ENCODE measurements at regions not wholly inside any gene's neighbourhood (a gene's known extent, or its start where the extent isn't known, plus 50 kb on each side); places are given as distances from the start of the nearest gene placed in this dataset.

DNA sequence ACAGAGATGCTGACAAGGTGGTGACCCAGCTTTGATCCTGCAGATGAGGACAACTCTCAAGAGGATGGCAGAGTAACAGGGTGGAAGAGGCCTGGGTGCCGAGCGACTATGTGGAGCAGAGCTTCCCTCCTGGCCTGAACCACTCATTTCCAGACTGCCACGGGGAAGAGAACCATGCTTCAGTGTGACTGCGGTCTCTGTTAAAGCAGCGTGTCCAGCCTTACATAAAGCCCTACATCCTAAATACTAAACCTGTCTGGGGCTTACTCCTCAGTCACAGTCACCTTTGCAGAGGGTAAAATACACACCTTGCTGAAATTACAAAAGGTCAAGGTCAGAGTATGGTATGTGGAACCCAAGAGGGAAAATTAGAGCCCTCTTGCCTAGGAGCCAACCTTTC is 312.9 kb downstream of the CDC5L start:
- in situ Hi-C loops (cut with HindIII; ENCODE audit: low sequenced_read_pairs) = no loop called here

DNA sequence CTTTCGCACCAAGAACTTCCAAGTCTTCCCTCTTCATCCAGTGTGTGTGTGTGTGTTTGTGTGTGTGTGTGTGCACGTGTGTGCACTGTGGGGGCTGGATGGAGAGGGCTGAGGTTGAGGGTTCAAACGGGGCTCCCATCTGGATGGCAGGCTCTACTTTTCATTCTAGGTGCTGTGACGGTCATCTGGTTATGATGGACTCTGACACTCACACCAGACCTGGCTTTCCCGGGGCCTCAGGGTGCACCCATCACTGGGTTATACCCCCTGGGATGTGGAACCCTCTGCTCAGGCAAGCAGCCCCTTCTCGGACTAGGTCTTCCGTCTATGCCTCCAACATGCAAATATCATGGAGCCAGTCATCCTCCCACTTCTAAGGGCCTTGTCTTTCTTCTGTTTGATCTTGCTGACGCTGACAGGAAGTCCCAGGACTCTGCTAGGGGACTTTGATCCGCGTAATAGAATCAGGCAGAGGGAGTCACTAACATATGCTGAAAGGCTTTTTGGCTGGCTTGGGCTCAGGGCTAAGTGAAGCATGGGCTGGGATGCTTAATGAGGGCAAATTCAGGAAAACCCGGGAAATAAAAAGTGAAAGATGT is 313.6 kb downstream of the CDC5L start:
- in situ Hi-C loops (cut with HindIII; ENCODE audit: low sequenced_read_pairs) = no loop called here

DNA sequence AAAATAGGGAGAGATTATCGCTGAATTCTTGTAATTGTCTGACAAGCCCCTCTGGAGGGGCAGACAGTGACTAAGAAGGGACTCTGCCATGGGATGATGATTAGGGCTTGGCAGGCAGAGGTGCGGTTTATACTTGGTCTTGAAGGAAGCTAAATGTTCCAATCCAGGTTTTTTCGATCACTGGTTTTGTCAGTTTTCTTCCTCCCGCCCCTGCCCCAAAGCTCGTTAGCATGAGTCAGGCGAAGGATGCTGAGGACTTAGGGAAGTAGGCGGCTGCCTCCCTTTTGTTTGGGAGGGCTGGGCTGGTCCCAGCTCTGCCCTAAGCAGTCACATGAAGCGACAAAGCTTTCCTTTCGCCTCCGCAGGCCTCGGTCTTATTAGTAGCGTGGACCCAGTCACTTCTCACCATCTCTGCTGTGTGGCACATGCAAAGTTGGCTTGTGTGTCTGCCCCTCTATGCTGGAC is 314.2 kb downstream of the CDC5L start:
- in situ Hi-C loops (cut with HindIII; ENCODE audit: low sequenced_read_pairs) = no loop called here

DNA sequence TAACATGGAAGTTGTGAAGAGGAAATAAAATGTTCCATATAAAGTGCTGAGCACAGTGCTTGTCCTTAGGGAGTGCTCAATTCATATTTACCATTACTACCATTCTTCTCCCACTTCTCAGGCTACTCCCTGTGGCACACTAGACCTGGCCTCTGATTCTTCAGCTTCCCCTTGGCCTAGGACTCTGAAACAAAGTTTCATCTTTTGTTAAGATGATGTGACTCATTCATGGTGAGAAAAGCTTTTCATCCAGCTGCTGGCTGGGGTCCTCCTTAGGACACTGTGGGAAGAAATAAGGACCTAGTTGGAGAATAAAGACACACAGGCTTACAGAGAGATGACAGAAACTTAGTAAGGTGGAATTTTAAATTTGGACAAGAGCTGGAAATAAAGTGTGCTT is 314.8 kb downstream of the CDC5L start:
- in situ Hi-C loops (cut with HindIII; ENCODE audit: low sequenced_read_pairs) = no loop called here

DNA sequence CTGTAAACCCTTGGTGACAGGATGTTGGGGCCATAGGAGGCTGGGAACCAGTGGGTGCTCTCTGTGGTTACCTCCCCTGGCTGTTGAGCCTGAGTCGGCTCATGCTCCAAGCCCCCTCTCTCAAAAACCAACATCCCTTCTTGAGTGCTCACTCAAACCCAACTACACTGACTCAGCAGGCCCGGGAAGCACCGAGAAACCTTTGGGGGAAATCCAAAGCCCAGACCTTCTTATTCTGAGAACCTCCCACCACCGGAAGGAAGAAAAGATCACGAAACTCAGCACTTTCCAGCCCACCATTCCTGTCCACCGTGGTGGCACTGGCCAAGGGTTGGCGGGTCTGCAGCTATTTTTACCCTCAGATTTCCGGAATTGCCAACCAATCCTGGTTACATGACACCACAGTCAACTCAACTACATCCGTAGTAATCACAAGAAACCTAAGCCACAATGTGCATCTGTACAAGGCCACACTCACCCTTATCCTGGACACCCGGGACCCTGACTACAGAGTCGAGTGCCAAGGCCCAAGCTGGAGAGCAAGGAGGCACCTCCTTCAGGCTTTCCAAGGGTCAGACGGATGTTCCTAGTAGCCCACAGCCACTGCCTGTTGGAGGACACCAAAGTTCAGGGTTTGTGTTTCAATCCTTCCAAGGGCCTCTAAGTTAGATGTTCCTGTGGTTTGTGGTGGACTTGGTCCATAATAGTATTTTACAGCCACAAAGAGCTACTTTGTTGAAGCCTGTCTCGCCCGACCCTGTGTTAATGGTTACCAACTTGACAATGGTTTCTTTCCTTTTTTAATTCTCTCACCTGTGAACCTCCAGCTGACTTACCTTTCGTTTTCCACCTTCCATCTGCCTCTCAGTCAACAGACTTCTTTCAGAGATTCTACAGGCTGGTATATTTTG is 317.0 kb downstream of the CDC5L start:
- in situ Hi-C loops (cut with HindIII; ENCODE audit: low sequenced_read_pairs) = no loop called here

DNA sequence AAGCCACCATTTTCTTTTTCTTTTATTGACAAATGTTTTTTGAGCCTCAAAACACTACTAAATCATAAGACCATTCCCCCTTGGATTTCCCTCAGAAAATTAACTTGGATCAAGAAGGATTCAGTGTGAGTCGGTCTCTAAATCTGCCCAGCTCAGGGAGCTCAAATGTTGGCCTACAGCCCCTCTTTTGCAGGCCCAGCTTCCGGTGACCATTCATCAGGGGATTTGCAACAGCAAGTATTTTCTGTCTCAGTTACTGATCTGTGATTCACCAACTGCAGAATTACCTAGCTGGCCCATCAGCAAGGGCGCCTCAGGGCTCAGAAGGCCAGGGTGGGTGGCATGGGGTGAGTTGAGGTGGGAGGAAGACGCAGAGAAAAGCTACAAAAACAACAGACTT is 318.1 kb downstream of the CDC5L start:
- in situ Hi-C loops (cut with HindIII; ENCODE audit: low sequenced_read_pairs) = no loop called here

DNA sequence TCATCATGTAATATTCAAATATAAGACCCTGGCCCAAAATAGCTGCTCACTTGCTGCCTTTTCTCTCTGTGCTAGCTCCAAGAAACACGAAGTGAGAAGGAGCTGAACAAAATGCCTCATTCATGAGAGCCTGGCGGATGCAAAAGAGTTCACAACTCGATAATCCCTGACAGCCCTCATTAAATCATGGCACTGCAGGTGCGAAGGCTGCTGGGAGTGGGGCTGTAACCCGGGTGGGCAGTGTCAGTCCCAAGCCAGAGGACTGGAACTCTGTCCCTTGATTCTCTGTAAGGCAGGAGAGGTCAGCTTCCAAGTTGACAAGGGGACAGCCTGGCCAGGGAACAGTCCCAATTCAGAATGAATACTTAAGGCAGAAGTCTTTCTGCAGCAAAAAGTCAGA is 318.5 kb downstream of the CDC5L start:
- in situ Hi-C loops (cut with HindIII; ENCODE audit: low sequenced_read_pairs) = no loop called here

DNA sequence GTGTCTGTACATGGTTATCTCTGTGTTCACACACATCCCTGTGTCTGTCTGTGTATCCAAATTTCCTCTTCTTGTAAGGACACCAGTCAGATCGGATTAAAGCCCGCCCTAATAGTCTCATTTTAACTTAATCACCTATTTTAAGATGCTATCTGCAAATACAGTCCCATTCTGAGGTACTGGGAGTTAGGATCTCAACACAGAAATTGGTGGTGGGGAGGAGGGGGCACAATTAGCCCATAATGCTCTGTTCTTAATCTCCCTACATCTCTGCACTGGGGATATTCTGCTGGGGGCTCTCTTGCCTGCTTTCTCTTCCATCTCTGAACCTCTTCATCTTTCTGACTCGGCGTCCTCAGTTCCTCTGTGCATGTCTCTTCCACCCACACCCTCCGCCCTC is 320.7 kb downstream of the CDC5L start:
- in situ Hi-C loops (cut with HindIII; ENCODE audit: low sequenced_read_pairs) = no loop called here

DNA sequence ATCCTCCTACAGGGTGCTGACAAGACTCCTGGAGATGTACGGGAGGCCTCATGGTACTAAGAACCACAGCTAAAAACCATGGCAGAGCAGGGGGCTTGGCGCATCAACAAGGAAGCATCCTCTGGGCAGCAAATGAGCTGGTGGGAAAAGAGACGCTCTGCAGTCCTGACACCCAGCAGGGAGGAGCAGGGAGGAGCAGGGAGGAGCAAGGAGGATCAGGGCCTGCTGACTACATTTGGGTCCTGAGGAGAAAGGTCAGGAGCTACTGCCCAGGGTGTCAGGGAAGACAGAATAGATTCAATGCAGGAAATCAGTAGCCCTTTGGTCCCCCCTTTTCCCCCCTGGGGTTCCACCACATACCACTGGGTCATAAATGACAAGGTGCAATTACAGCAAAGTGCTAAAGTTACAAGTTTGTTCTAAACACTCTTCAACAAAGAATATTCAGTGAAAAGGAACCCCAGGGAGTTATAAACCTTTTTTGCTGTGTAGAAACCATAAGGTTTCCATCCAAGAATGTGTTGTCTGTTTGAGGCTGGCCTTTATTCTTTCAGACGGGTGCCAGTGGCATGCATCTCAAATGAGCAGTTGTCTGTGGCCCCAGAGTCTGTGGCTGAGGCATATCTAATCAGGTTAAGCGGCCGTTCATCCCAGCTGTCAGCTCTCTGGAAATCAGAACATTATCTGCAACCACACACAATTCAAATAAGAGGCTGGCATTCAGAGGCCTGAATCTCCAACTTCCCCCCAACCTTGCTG is 325.0 kb downstream of the CDC5L start:
- in situ Hi-C loops (cut with HindIII; ENCODE audit: low sequenced_read_pairs) = no loop called here

DNA sequence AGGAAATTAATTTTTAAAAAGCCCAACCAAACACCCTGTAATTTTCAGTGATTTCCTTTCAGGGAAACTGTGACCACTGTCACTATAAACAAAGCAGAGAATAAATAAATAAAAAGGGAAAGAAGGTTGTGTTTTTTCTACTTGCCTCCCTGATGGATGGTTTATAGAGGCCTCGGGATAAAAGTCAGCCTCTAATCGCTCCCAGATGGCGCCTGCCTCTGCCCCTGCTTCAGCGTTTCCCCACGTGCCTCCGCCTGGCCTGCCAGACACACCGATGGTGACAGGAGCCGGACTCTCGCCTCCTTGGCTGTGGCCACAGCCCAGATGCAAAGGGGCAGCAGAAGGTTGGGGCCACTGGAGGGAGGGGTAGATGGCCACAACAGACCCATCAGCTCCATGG is 327.7 kb downstream of the CDC5L start:
- in situ Hi-C loops (cut with HindIII; ENCODE audit: low sequenced_read_pairs) = no loop called here

DNA sequence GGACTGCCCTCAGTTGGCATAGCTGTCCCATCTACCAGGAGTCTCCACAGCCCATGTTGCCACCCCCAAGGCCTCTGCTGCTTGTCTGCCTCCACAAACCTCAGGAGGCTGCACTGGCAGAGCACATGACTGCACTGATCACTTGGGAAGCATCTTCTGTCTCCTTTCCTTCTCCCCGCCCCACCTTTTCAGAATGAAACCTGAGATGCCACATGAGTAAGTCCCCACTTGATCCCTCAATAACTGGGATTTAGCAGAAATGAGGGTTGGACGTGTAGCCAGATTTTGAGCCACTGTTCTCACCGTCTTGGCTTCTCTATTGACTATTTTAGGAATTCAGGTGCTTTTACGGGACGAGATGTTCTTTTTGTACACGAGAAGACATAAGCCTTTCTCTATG is 328.4 kb downstream of the CDC5L start:
- in situ Hi-C loops (cut with HindIII; ENCODE audit: low sequenced_read_pairs) = no loop called here

DNA sequence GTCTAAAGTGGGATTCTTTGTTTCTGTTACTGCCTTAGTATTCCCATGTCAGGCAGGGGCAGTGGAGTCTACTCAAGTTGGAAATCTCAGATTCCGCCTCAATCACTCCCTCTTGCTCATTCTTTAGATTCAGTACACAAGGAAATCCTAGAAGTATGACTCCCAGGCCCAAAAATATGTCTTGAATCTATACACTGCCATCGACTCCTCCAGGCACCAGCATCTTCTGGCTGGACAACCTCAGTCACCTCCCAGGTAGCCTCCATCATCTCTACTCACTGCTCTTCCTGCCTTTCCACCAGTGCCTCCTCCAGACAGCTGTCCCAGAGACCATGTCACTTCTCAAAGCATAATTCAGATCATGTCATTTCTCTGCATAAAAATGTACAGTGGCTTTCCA is 329.9 kb downstream of the CDC5L start:
- in situ Hi-C loops (cut with HindIII; ENCODE audit: low sequenced_read_pairs) = no loop called here

DNA sequence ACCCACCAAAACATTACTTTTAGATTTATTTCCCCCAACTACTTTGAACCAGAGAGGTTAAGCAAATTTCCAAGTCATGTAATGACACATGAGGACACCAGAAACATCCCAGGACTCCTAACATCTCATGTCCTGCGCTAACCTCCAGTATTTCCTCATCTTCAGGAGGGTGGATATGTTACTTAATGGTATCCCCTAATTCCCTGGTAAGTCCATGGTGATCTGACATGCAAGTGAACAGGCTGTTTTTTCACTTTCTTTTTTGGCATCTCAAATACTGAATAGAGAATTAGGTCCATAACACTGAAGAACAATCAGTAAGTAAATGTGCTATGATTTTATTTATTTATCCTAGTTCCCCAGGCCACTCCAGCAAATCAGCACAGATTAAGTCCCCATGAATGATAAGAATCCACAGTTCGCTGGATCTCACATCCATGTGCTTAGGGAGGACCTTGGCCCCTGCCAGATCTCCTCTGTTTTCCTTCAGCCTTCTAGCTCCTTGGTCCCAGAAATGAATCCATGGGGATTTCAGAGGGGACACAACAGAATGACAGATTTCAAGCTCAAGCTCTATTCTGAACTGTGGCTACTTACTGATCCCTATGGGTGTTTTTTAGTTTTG is 334.6 kb downstream of the CDC5L start:
- in situ Hi-C loops (cut with HindIII; ENCODE audit: low sequenced_read_pairs) = loop anchor here (5.0 kb wide), 1 partner anchor 65 kb away; no protein-coding TSS in a partner anchor

DNA sequence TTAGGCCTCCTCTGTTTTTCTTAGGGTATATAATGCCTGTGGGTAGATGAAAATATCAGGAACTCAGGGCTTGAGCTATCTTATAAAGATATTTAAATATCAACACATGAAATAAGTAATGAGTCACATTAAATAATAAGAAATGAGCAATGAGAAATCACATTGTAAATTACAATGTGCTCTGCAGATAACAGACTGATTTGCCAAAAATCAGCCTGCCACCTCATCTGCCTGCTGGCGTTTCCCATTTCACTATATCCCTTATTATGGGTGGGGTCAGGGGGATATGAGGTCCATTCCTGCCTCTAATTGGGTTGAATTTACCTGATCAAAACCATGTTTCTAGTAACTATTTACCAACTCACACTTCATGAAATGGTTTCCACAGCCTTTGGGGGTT is 335.2 kb downstream of the CDC5L start:
- in situ Hi-C loops (cut with HindIII; ENCODE audit: low sequenced_read_pairs) = loop anchor here (5.0 kb wide), 1 partner anchor 65 kb away; no protein-coding TSS in a partner anchor

DNA sequence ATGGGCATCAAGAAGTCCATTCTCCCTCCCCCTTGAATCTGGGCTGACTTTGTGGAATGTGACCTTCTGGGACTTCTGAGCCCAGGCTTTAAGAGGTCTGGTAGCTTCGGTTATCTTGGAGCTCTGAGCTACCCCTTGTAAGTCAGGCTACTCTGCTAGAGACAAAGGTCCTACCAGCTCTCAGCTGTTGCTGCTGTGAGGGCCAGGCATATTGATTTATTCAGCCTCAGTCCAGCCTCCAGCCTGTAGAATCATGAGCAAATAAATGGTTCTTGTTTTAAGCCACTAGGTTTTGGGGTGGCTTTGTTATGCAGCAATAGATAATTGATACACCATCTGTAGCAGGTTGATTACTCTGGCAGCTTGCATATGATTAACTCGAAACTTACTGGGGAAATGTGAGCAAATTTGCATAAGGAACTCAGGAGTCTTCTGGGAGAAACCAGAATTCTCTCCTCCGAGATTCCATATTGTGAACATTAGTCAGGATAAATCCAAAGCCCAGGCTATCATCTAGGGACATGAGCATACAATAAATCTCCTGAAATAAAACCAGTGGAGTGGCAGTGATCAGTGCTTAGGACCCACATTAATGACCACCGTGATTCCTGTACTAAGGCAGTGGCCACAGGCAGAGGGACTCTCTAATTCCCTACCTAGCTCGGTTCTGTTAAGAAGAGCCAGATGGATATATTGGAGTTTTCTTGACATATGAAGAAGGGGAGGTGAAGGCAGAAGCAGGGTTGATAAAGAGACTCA is 336.1 kb downstream of the CDC5L start:
- in situ Hi-C loops (cut with HindIII; ENCODE audit: low sequenced_read_pairs) = loop anchor here (5.0 kb wide), 1 partner anchor 66 kb away; no protein-coding TSS in a partner anchor

DNA sequence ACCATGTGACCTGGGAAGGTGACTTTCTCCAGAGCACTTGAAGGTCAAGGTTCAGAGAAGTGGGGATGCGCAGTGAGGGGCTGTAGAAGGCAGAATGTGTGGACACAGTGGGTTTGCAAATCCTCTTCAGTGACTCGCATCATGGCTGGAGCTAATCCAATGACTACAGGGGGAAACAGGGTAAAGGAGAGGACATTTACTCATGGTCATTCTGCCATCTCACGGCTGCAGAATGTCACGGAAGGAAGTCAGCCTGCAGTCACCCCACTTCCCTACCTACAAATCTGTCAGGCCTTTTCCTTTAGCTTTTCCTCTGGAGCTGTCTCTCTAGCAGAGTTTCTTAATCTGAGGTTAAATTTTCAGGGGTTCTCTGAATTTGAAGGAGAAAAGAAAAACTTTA is 337.6 kb downstream of the CDC5L start:
- in situ Hi-C loops (cut with HindIII; ENCODE audit: low sequenced_read_pairs) = no loop called here

DNA sequence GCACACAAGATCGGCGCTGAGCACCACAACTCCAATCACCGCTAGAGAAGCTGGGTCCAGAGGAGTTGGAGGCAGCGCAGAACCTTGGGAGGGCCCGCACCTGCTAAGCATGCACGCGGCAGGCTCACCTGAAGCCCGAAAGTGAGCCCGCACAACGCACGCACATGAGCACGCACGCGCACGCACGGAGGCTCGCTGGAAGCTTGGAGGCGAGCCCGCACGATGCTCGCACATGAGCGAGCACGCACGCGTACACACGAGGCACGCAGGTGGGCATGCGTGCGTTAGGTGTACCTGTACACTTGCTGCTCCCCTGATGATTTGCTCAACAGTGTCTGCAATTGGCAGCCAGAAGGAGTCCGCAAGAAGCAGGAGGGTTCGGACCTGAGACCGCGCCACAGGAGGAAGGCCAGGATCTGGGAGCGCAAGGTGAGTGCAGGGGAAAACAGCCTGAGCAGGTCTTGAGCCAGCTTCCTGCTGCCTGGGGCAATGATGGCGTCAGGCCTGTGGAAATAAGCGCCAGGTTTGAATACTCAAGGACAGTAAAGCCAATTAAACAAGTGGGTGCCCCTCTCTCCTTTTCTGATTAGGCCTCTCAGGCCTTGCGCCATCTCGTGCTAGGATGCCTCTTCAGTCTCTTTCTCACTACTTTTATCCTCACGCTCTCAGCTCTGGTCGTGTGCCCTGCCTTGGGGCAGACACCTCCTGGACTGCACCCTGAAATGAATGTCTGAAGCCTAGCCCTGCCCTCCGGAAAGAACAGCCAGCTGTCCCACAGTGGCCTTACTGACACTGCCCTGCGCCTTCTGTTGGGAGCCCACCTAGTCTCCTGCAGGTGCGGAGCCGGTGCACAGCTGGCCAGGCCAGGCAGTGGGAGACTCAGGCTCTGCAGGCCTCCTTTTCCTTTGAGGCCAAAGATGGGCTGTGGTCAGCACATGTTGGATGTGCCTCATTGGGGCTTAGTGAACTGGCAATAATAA is 340.4 kb downstream of the CDC5L start:
- in situ Hi-C loops (cut with HindIII; ENCODE audit: low sequenced_read_pairs) = no loop called here

DNA sequence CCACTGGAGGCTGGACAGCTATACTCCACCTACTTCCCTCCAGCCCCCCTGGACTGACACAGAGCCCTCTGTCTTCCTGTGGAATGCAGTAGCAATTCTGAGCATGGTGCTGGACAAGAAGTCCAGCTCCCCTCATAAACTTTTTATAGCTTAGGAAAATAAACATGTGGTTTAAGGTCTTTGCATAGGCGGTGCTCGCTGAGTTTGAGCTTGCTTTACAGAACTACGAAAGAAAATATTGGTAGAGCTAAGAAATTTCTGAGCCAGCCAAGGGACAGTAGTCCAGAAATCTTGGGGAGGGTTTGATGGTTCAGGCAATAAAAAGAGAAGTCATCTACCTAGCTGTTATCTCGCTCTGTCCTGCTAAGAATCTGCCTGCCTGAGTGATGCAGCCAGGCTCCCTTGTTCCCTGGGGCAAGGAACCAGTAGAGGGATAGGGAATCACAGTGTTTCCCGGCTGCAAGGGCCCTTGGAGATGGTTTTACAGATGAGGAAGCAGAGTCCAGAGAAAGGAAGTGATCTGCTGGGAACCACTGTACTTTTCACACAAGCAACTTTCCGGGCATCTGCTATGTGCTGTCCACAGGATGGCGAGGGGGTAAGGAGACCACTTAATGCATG is 343.4 kb downstream of the CDC5L start:
- in situ Hi-C loops (cut with HindIII; ENCODE audit: low sequenced_read_pairs) = no loop called here
